Fibroblast of lung (primary cell): ENCODE measurements at regions not wholly inside any gene's neighbourhood (a gene's known extent, or its start where the extent isn't known, plus 50 kb on each side); places are given as distances from the start of the nearest gene placed in this dataset.

Experiments
- DNase-seq, 2 donors: peaks; one replicate each; pipeline versions ENCODE4 v3.0.0 to v3.0.0-alpha.2; 2010; ENCODE audit warnings: low read depth in 2 of 2
- H2AFZ ChIP-seq: 2 replicates; pipeline ENCODE4 v1.5.1; 2012; ENCODE audit warnings: low read length, control low read depth, inconsistent platforms
- H3K27ac ChIP-seq: 2 replicates; pipeline ENCODE4 v1.5.1; 2011; ENCODE audit warnings: low read length, control low read depth; ENCODE audit not compliant: insufficient read depth
- H3K27me3 ChIP-seq: 2 replicates; pipeline ENCODE4 v1.5.1; 2011; ENCODE audit warnings: mild to moderate bottlenecking, low read length; ENCODE audit not compliant: control insufficient read depth, insufficient read depth
- H3K36me3 ChIP-seq: 2 replicates; pipeline ENCODE4 v1.5.1; 2011; ENCODE audit warnings: low read length; ENCODE audit not compliant: control insufficient read depth, insufficient read depth
- H3K4me1 ChIP-seq: 2 replicates; pipeline ENCODE4 v1.5.1; 2011; ENCODE audit warnings: low read length; ENCODE audit not compliant: control insufficient read depth, insufficient read depth; ENCODE audit errors: extremely low read depth
- H3K4me2 ChIP-seq: 2 replicates; pipeline ENCODE4 v1.5.1; 2011; ENCODE audit warnings: low read length, control low read depth; ENCODE audit not compliant: insufficient read depth; ENCODE audit errors: extremely low read depth
- H3K4me3 ChIP-seq, 4 experiments: fragments of 200-600 bp in 1 of 4; sonication (generic) in 1 of 4; replicated peaks in 1 of 4; 2 replicates each; pipeline ENCODE4 v1.5.1; 2011 to 2016; ENCODE audit warnings: low read length in 4 of 4, low read depth in 3 of 4, mild to moderate bottlenecking in 3 of 4, control low read depth in 2 of 4, inconsistent platforms in 1 of 4, mixed read lengths in 1 of 4; ENCODE audit not compliant: insufficient read depth in 1 of 4; ENCODE audit errors: control extremely low read depth in 1 of 4
- H3K79me2 ChIP-seq: 2 replicates; pipeline ENCODE4 v1.5.1; 2012; ENCODE audit warnings: mild to moderate bottlenecking, low read length, inconsistent platforms; ENCODE audit not compliant: control insufficient read depth, insufficient read depth
- H3K9ac ChIP-seq: 2 replicates; pipeline ENCODE4 v1.5.1; 2011; ENCODE audit warnings: mild to moderate bottlenecking, low read length, control low read depth; ENCODE audit not compliant: insufficient read depth
- H3K9me3 ChIP-seq: 2 replicates; pipeline ENCODE4 v1.5.1; 2012; ENCODE audit warnings: low read depth, low read length; ENCODE audit not compliant: control insufficient read depth, insufficient read depth
- H4K20me1 ChIP-seq: 2 replicates; pipeline ENCODE4 v1.5.1; 2011; ENCODE audit warnings: low read length; ENCODE audit not compliant: control insufficient read depth, insufficient read depth; ENCODE audit errors: extremely low read depth
- EZH2 ChIP-seq: IDR thresholded peaks from 2 replicates; pipeline ENCODE4 v1.5.1; 2012; ENCODE audit warnings: low read length, control low read depth, mild to moderate bottlenecking; ENCODE audit errors: missing control alignments
- TF ChIP-seq, protein P1 (sequence below), 2 donors: IDR thresholded peaks in 1 of 2; conservative IDR thresholded peaks in 1 of 2; 1 replicate in 1 of 2; 2 replicates in 1 of 2; pipeline ENCODE4 v1.5.1; 2011 to 2012; ENCODE audit warnings: low read length in 2 of 2, control low read depth in 1 of 2, inconsistent platforms in 1 of 2, low read depth in 1 of 2, mild to moderate bottlenecking in 1 of 2

DNA sequence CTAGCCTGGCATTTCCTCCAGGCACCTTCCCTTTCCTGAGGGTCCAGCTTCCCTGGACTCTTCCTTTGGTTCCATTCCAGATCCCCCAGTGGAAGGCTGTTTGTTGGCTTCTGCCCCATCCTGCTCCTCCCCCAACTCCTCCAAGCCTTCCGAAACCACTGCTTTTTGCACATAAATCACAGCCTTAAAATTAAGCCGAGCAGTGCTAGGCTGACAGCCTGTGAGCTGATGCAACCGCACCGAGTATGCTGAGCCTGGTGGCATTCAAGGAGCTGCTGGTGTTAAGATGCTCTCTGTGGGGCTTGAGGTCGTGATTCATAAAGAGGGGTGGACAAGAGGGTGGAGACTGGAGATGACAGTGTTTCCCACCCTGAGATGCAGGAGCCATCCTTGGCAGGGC is 266.6 kb upstream of the C1orf174 start:
- H3K36me3 ChIP-seq: no peaks in the 10 kb centered on the region
- no peak overlapping the region for H3K4me3 ChIP-seq
- no peaks in the 10 kb centered on the region for H3K27me3 ChIP-seq
- no peaks in the 10 kb centered on the region for H3K79me2 ChIP-seq
- H3K9me3 ChIP-seq: no peaks in the 10 kb centered on the region
- TF ChIP-seq, protein P1, sequence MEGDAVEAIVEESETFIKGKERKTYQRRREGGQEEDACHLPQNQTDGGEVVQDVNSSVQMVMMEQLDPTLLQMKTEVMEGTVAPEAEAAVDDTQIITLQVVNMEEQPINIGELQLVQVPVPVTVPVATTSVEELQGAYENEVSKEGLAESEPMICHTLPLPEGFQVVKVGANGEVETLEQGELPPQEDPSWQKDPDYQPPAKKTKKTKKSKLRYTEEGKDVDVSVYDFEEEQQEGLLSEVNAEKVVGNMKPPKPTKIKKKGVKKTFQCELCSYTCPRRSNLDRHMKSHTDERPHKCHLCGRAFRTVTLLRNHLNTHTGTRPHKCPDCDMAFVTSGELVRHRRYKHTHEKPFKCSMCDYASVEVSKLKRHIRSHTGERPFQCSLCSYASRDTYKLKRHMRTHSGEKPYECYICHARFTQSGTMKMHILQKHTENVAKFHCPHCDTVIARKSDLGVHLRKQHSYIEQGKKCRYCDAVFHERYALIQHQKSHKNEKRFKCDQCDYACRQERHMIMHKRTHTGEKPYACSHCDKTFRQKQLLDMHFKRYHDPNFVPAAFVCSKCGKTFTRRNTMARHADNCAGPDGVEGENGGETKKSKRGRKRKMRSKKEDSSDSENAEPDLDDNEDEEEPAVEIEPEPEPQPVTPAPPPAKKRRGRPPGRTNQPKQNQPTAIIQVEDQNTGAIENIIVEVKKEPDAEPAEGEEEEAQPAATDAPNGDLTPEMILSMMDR (conservative IDR thresholded peaks at IDR 0.05 in 1 of 2, IDR thresholded peaks at IDR 0.05 in 1 of 2; ENCODE audit: low read depth in 1 of 2, low read length in 2 of 2): no peak
- TF ChIP-seq EZH2: no peak
- no peaks in the 10 kb centered on the region for H3K4me1 ChIP-seq
- no peak overlapping the region for H3K4me2 ChIP-seq
- DNase-seq: no peak
- H3K9ac ChIP-seq: no peak overlapping the region
- no peak overlapping the region for H3K27ac ChIP-seq
- no peak overlapping the region for H2AFZ ChIP-seq
- no peaks in the 10 kb centered on the region for H4K20me1 ChIP-seq

DNA sequence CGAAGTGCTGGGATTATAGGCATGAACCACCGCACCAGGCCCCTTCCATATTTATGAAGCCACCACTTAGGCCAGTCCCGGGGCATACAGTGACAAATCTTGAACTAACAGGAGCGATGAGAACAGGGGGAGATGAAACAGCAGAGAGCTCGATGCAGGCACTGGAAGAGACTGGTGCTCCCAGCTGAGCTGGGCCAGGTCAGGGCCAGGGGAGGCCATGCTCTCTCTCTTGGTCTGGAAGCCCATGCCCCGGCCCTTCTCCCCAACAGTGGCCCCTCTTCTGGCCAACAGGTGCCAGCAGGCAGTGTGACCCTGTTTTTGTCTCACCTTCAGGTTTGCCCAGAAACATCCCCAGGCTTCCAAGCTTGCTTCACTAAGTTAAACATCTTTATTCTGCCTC is 269.9 kb upstream of the C1orf174 start:
- Histone ChIP-seq H3K9me3 (no peaks in the 10 kb centered on the region), H3K79me2 (no peaks in the 10 kb centered on the region), H3K4me1 (no peaks in the 10 kb centered on the region), H3K27me3 (no peaks in the 10 kb centered on the region), H3K36me3 (no peaks in the 10 kb centered on the region), H3K4me3 (no peak overlapping the region), H3K4me2 (no peak overlapping the region), H2AFZ (no peak overlapping the region), H4K20me1 (no peaks in the 10 kb centered on the region), H3K27ac (no peak overlapping the region), H3K9ac (no peak overlapping the region)
- no peak for DNase-seq
- TF ChIP-seq, protein P1 (conservative IDR thresholded peaks at IDR 0.05 in 1 of 2, IDR thresholded peaks at IDR 0.05 in 1 of 2; ENCODE audit: low read depth in 1 of 2, low read length in 2 of 2): no peak
- TF ChIP-seq EZH2: no peak

DNA sequence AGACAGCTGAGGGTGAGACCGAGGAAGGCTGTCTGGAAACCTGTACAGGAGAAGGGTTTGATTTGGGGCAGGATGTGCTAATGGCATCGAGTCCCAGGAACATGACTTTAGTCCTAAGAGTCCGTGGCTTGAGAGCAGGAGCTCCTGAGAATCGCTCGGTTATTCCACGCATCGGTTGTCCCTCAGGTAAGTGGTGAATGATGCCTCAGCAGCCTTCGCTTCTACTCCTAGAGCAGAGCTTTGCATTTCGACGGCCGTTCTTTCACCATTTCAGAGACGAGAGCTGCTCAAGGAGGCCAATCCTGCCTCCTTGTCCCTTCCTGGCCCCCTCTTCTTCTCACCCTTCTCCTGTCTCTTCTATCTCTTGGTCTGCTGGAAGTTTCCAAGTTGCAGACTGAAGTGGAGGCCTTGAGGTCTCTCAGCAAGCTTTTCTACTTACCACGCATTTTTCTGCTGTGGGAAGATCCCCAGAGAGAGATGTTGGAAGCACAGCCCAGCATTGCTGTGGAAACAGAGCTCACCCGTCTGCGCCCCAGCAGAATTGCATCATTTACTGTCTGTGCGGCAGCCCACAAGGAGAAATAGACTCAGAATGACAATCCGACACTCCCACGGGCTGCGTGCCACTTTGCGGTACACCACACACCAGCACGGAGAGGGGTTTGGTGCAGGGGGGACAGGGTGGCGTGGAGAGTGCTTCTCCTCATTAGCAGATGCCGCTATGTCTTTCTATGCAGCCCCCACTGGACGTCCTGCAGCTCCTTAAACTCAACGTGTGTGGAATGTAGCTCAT is 270.7 kb upstream of the C1orf174 start:
- no peak overlapping the region for H3K27ac ChIP-seq
- DNase-seq: no peak
- H3K36me3 ChIP-seq: no peaks in the 10 kb centered on the region
- H3K4me2 ChIP-seq: no peak overlapping the region
- no peaks in the 10 kb centered on the region for H4K20me1 ChIP-seq
- no peaks in the 10 kb centered on the region for H3K27me3 ChIP-seq
- H3K79me2 ChIP-seq: no peaks in the 10 kb centered on the region
- H3K9me3 ChIP-seq: no peaks in the 10 kb centered on the region
- no peaks in the 10 kb centered on the region for H3K4me1 ChIP-seq
- H3K9ac ChIP-seq: no peak overlapping the region
- no peak overlapping the region for H3K4me3 ChIP-seq
- TF ChIP-seq, protein P1 (conservative IDR thresholded peaks at IDR 0.05 in 1 of 2, IDR thresholded peaks at IDR 0.05 in 1 of 2; ENCODE audit: low read depth in 1 of 2, low read length in 2 of 2): no peak
- no peak for TF ChIP-seq EZH2
- no peak overlapping the region for H2AFZ ChIP-seq
